ENCODE measurements at regions not wholly inside any gene's neighbourhood (a gene's known extent, or its start where the extent isn't known, plus 50 kb on each side); places are given as distances from the start of the nearest gene placed in this dataset.

DNA sequence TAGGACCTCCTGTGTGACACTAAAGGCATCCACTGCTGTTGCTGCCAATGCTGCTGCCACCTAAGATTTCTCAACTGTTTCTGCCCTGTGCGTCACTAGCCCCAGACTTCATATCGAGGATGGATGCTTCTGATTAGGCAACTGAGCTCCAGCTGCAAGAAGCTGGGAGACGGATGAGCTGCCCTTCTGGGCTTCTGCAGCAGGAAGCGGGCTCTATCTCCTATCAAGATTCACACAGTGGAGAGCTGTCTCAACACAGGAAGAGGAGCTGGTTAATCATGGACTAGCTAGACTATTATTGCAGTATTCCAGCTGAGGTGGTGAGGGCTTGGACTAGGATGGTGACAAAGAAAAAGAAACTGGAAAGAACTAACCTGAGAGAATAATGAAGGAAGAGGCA is 59.2 kb upstream of the PELI2 start:
- DNase-seq, result no peak
- no peaks in the 10 kb centered on the region for H3K27me3 Mint-ChIP-seq (ENCODE audit: insufficient read depth, unreplicated experiment)
- Histone ChIP-seq H3K4me1 (peaks cover 10% of the 10 kb centered on the region), H3K36me3 (ENCODE audit: control insufficient read depth, insufficient read depth, low read length) (no peaks in the 10 kb centered on the region), H3K27me3 (replicated peaks; ENCODE audit: control insufficient read depth, insufficient read depth, low read length) (no peaks in the 10 kb centered on the region), H3K4me3 (ENCODE audit: low read depth, low read length) (no peak overlapping the region), H3K9me3 (no peaks in the 10 kb centered on the region)
- TF ChIP-seq, protein P1, sequence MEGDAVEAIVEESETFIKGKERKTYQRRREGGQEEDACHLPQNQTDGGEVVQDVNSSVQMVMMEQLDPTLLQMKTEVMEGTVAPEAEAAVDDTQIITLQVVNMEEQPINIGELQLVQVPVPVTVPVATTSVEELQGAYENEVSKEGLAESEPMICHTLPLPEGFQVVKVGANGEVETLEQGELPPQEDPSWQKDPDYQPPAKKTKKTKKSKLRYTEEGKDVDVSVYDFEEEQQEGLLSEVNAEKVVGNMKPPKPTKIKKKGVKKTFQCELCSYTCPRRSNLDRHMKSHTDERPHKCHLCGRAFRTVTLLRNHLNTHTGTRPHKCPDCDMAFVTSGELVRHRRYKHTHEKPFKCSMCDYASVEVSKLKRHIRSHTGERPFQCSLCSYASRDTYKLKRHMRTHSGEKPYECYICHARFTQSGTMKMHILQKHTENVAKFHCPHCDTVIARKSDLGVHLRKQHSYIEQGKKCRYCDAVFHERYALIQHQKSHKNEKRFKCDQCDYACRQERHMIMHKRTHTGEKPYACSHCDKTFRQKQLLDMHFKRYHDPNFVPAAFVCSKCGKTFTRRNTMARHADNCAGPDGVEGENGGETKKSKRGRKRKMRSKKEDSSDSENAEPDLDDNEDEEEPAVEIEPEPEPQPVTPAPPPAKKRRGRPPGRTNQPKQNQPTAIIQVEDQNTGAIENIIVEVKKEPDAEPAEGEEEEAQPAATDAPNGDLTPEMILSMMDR (IDR thresholded peaks at IDR 0.05; ENCODE audit: insufficient read depth in 1 of 2, low read depth in 1 of 2, low read length in 1 of 2, severe bottlenecking in 1 of 2, unreplicated experiment in 1 of 2), result no peak
- ChIA-PET CTCF (no interaction called here), POLR2A (no interaction called here)
- no peak overlapping the region for H3K27ac Mint-ChIP-seq (ENCODE audit: unreplicated experiment)
- H3K9me3 Mint-ChIP-seq (ENCODE audit: unreplicated experiment), result no peaks in the 10 kb centered on the region
- no TSS peak for BruUV-seq (replicated peaks)
- peaks cover 17% of the 10 kb centered on the region for H3K4me1 Mint-ChIP-seq (ENCODE audit: low read depth, unreplicated experiment)
- H3K36me3 Mint-ChIP-seq (ENCODE audit: insufficient read depth, unreplicated experiment), result no peaks in the 10 kb centered on the region
- no peak overlapping the region for H3K4me3 Mint-ChIP-seq (ENCODE audit: unreplicated experiment)
- intact Hi-C loops (cut with micrococcal nuclease; ENCODE audit: unreplicated experiment), result no loop called here

DNA sequence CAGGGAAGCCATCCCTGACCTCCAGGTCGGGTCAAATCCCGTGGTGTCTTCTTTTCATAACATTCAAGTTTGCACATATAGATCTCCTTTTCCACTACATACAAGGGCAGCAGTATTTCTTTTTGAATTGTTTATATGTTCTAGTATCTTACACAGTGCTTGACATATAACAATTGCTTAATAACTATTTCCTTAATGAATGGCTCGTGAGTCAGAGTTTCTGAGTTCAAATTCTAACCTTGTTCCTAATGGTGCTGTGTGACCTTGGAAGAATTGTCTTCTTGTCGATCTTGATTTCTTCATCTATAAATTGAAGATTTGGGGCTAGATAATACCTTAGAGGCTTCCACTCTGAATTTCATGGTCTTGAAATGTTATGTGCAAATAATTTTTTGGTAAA is 57.2 kb upstream of the PELI2 start:
- no peak for DNase-seq
- Mint-ChIP-seq H3K9me3 (ENCODE audit: unreplicated experiment) (no peaks in the 10 kb centered on the region), H3K27me3 (ENCODE audit: insufficient read depth, unreplicated experiment) (no peaks in the 10 kb centered on the region), H3K36me3 (ENCODE audit: insufficient read depth, unreplicated experiment) (no peaks in the 10 kb centered on the region), H3K27ac (ENCODE audit: unreplicated experiment) (no peak overlapping the region), H3K4me3 (ENCODE audit: unreplicated experiment) (no peak overlapping the region), H3K4me1 (ENCODE audit: low read depth, unreplicated experiment) (peaks cover 19% of the 10 kb centered on the region)
- no peaks in the 10 kb centered on the region for H3K36me3 ChIP-seq (ENCODE audit: control insufficient read depth, insufficient read depth, low read length)
- H3K4me1 ChIP-seq, result peaks cover 10% of the 10 kb centered on the region
- no peak overlapping the region for H3K4me3 ChIP-seq (ENCODE audit: low read depth, low read length)
- ChIA-PET POLR2A (no interaction called here), CTCF (no interaction called here)
- no peaks in the 10 kb centered on the region for H3K9me3 ChIP-seq
- no TSS peak for BruUV-seq (replicated peaks)
- intact Hi-C loops (cut with micrococcal nuclease; ENCODE audit: unreplicated experiment), result no loop called here
- TF ChIP-seq, protein P1 (IDR thresholded peaks at IDR 0.05; ENCODE audit: insufficient read depth in 1 of 2, low read depth in 1 of 2, low read length in 1 of 2, severe bottlenecking in 1 of 2, unreplicated experiment in 1 of 2), result no peak
- H3K27me3 ChIP-seq (replicated peaks; ENCODE audit: control insufficient read depth, insufficient read depth, low read length), result no peaks in the 10 kb centered on the region

DNA sequence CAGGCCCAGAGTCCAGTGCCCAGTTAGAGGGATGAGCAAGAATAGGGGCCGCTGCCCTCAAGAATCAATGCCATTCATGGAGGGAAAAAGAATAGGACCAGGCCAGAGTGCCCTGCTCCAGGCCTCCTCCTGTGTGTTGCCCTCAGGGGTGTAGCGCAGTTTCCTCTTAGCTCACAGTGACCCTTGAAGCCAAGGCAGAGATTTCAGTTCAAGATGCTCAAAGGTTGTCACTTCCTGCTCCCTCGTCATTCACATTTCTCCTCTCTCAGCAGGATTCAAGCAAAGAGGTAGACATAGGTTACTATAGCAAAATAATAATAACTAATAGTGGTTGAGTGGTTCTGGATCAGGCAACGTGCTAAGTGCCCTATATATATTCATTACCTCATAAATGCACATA is 55.1 kb upstream of the PELI2 start:
- Mint-ChIP-seq H3K9me3 (ENCODE audit: unreplicated experiment) (no peaks in the 10 kb centered on the region), H3K4me1 (ENCODE audit: low read depth, unreplicated experiment) (peaks cover 12% of the 10 kb centered on the region), H3K4me3 (ENCODE audit: unreplicated experiment) (no peak overlapping the region), H3K27ac (ENCODE audit: unreplicated experiment) (no peak overlapping the region), H3K36me3 (ENCODE audit: insufficient read depth, unreplicated experiment) (no peaks in the 10 kb centered on the region), H3K27me3 (ENCODE audit: insufficient read depth, unreplicated experiment) (no peaks in the 10 kb centered on the region)
- no peak for DNase-seq
- POLR2A ChIA-PET, result no interaction called here
- CTCF ChIA-PET, result no interaction called here
- TF ChIP-seq, protein P1 (IDR thresholded peaks at IDR 0.05; ENCODE audit: insufficient read depth in 1 of 2, low read depth in 1 of 2, low read length in 1 of 2, severe bottlenecking in 1 of 2, unreplicated experiment in 1 of 2), result no peak
- Histone ChIP-seq H3K4me3 (ENCODE audit: low read depth, low read length) (no peak overlapping the region), H3K36me3 (ENCODE audit: control insufficient read depth, insufficient read depth, low read length) (no peaks in the 10 kb centered on the region), H3K27me3 (replicated peaks; ENCODE audit: control insufficient read depth, insufficient read depth, low read length) (no peaks in the 10 kb centered on the region), H3K9me3 (no peaks in the 10 kb centered on the region), H3K4me1 (0 out of 2 replicates have a peak, but pooled peaks cover 5% of the 10 kb centered on the region)
- intact Hi-C loops (cut with micrococcal nuclease; ENCODE audit: unreplicated experiment), result no loop called here
- BruUV-seq (replicated peaks), result no TSS peak
